H54 (cell line): ENCODE measurements at regions not wholly inside any gene's neighbourhood (a gene's known extent, or its start where the extent isn't known, plus 50 kb on each side); places are given as distances from the start of the nearest gene placed in this dataset.
"Not testable (repeated sequence)": the region's sequence is repeated elsewhere in the genome, so short reads cannot be mapped to it uniquely, and the experiment has no call there.

Experiments used
- DNase-seq: peaks from one replicate; pipeline ENCODE4 v3.0.0; 2011; ENCODE audit warnings: low spot score, mixed read lengths; ENCODE audit not compliant: insufficient read length
- FAIRE-seq: peaks from 3 replicates; lab custom pipeline; 2011; peaks lifted over from hg19 to GRCh38; lab: Jason Lieb, UNC
- POLR2A ChIP-seq: IDR thresholded peaks from 2 replicates; pipeline ENCODE4 v1.6.1; 2011; ENCODE audit warnings: low read depth, mild to moderate bottlenecking, low read length

- DNase-seq (no peak), FAIRE-seq (peak; percentile 33)
- no peak for TF ChIP-seq POLR2A
These were observed 565.0 kb upstream of the ADGRB3 start for GRCh38 chr6:68069921-68070710.

GRCh38 chr6:68059899-68060298 lies 575.2 kb upstream of the ADGRB3 start:
- no peak for FAIRE-seq
- no peak for DNase-seq
- no peak for TF ChIP-seq POLR2A

- TF ChIP-seq POLR2A: no peak
- FAIRE-seq (peak; percentile 66), DNase-seq (no peak)
These were observed 575.8 kb upstream of the ADGRB3 start for GRCh38 chr6:68059261-68059660.

GRCh38 chr6:68056596-68056995 lies 578.5 kb upstream of the ADGRB3 start:
- not testable (repeated sequence) for DNase-seq, FAIRE-seq

DNA sequence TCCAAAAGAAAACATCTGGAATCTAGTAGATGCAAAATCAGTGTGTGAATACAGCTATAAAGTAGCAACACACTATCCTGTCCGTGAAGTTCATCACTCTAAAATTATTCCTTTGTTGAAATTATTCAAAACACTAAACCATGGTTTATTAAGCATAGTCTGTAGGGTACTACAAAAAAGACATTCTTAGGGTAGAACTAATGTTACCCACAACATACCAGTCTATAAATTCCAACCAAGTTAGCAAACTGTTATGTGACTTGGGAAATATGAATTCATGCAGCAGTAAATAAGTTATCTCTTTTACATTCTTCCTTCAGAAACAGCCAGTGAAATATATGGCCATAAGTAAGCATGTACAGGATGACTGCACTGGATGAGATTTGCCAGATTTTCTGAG lies 580.3 kb upstream of the ADGRB3 start:
- TF ChIP-seq POLR2A: no peak
- FAIRE-seq (peak; percentile 69), DNase-seq (no peak)

DNA sequence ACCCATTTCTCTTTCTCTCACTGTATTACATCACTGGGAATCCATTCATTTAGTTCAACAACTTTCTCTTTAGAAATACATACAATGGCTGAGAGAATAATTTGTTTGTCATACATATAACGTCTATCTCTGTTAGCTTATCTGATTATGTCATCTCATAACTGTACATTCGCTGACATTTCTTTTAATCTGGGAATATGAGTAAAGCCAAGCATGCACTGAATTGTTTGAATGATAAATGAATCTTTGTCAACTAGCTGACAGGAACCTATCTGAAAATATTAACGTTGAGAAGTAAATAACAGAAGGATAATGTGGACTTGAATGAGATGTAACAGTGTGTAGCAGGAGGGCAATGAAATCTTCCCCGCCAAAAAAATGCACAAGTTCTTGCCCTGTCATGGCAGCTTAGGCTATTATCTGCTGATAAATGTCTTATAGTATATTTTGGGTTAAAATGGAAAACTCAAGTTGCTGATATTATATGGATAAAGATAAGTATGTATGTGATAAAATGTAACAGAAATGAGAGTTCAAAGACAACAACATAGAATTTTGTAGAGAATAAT lies 581.2 kb upstream of the ADGRB3 start:
- DNase-seq: no peak
- peak; percentile 38 for FAIRE-seq
- TF ChIP-seq POLR2A: no peak

- DNase-seq (no peak), FAIRE-seq (no peak)
- no peak for TF ChIP-seq POLR2A
These were observed 582.8 kb upstream of the ADGRB3 start for GRCh38 chr6:68052234-68052633.

- no peak for TF ChIP-seq POLR2A
- no peak for FAIRE-seq
These were observed 585.5 kb upstream of the ADGRB3 start for GRCh38 chr6:68049562-68049961.

DNA sequence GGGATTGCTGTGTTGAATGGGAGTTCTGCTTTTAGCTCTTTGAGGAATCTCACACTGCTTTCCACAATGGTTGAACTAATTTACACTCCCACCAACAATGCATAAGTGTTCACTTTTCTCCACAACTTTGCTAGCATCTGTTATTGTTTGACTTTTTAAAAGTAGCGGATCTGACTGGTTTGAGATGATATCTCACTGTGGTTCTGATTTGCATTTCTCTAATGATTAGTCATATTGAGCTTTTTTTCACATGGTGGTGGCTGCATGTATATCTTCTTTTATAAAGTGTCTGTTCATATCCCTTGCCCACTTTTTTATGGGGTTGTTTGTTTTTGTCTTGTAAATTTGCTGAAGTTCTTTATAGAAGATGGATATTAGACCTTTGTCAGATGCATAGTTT lies 588.3 kb upstream of the ADGRB3 start:
- no peak for DNase-seq
- no peak for TF ChIP-seq POLR2A
- no peak for FAIRE-seq

More at GRCh38 chr6:68049562-68049961, 585.5 kb upstream of the ADGRB3 start:
- DNase-seq: no peak

- FAIRE-seq (no peak), DNase-seq (no peak)
- TF ChIP-seq POLR2A: no peak
These were observed 588.8 kb upstream of the ADGRB3 start for GRCh38 chr6:68046302-68046701.

DNA sequence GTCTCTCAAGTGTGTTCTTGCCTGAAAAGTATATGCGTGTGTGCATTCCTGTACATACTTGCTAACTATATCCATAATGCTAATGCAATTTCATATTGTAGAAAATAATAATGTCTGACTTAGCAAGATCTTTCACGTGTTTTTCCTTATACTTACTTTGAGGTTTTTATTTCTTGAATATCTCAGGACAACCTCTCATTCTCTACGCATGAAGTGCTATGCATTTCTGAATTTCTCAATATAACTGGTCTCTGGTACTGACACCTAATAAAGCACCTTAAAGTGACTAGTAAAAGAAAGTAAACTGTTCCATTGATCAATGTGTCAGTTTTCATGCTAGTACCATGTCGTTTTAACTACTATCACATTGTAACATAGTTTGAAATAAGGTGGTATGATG lies 589.9 kb upstream of the ADGRB3 start:
- DNase-seq (no peak), FAIRE-seq (peak; percentile 55)
- TF ChIP-seq POLR2A: no peak

DNA sequence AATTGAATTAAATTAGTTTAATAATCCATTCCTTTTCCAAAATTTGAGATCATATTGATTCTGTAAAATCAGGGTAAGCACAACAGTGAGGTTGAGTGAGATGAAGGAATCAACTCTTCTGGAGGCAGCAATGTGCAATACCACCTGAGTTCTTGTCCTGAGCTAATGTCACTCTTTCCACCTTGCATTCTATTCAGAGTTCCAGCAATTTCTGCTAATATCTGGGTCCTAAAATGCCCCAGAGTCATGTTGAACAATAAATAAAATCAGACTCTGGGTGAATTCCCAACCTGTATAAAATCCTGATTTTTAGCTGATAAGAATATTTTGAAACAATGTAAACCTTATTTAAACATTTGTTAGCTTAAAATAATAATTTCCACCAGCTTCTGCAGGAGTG lies 590.8 kb upstream of the ADGRB3 start:
- no peak for DNase-seq
- no peak for TF ChIP-seq POLR2A
- FAIRE-seq: no peak

- no peak for TF ChIP-seq POLR2A
- DNase-seq (no peak), FAIRE-seq (no peak)
These were observed 592.0 kb upstream of the ADGRB3 start for GRCh38 chr6:68043122-68043398.

GRCh38 chr6:68042339-68043121 lies 592.6 kb upstream of the ADGRB3 start:
- no peak for TF ChIP-seq POLR2A
- FAIRE-seq: no peak

More at GRCh38 chr6:68042339-68043121, 592.6 kb upstream of the ADGRB3 start:
- no peak for DNase-seq
